Sigmoid colon (tissue), 6 donors: ENCODE measurements at regions not wholly inside any gene's neighbourhood (a gene's known extent, or its start where the extent isn't known, plus 50 kb on each side); places are given as distances from the start of the nearest gene placed in this dataset.

Source experiments
- DNase-seq: peaks from one replicate; pipeline ENCODE4 v3.0.0-alpha.2; 2019
- H3K27ac ChIP-seq, 4 donors: fragments of 200-600 bp; sonication (generic); one replicate each; pipeline ENCODE4 v1.5.1; 2016 to 2019; ENCODE audit warnings: mild to moderate bottlenecking in 1 of 4
- H3K27me3 ChIP-seq, 3 donors: fragments of 200-600 bp; sonication (generic); one replicate each; pipeline ENCODE4 v1.5.1; 2019; ENCODE audit warnings: mild to moderate bottlenecking in 1 of 3
- H3K36me3 ChIP-seq, 4 donors: fragments of 200-600 bp; sonication (generic); one replicate each; pipeline ENCODE4 v1.5.1; 2016 to 2019
- H3K4me1 ChIP-seq, 4 donors: fragments of 200-600 bp; sonication (generic); one replicate each; pipeline ENCODE4 v1.5.1; 2017 to 2019
- H3K4me3 ChIP-seq, 4 donors: fragments of 200-600 bp; sonication (generic); one replicate each; pipeline ENCODE4 v1.5.1; 2017 to 2019; ENCODE audit warnings: mild to moderate bottlenecking in 2 of 4, moderate library complexity in 1 of 4
- H3K9me3 ChIP-seq, 4 donors: fragments of 200-600 bp in 3 of 4; sonication (generic) in 3 of 4; one replicate each; pipeline versions ENCODE4 v1.5.1 to v1.6.1; 2013 to 2019
- CTCF ChIP-seq, 4 experiments: fragments of 450-650 bp in 3 of 4; fragments of 200-600 bp in 1 of 4; IDR thresholded peaks; one replicate each; pipeline ENCODE4 v1.5.1; 2016 to 2019; ENCODE audit warnings: antibody characterized with exemption in 4 of 4, mild to moderate bottlenecking in 3 of 4, moderate library complexity in 2 of 4
- EP300 ChIP-seq, 4 donors: sonication (generic); formaldehyde crosslinking; IDR thresholded peaks; one replicate each; pipeline ENCODE4 v1.6.1; 2017; ENCODE audit warnings: antibody characterized with exemption in 4 of 4
- POLR2A ChIP-seq, 2 donors: fragments of 450-650 bp; IDR thresholded peaks; one replicate each; pipeline ENCODE4 v1.6.1; 2016; ENCODE audit warnings: antibody characterized with exemption in 2 of 2, mild to moderate bottlenecking in 2 of 2, moderate library complexity in 2 of 2
- POLR2AphosphoS5 ChIP-seq, 4 donors: sonication (generic); formaldehyde crosslinking; IDR thresholded peaks; one replicate each; pipeline ENCODE4 v1.6.1; 2017; ENCODE audit warnings: antibody characterized with exemption in 4 of 4
- WGBS, 2 donors: extraction: QIAGEN DNeasy Blood & Tissue Kit; methylation state at CpG; one replicate each; pipeline ENCODE4 v1.1.7; 2013; 5-methylcytosine and 5-hydroxymethylcytosine counted together
- intact Hi-C: fragments of 100-400 bp; cut with DNase I; formaldehyde crosslinking; loops from one replicate; pipeline ENCODE4 v1.15.1; 2023
- donor health status: healthy with polysubstance abuse.
- donor health status: healthy.

GRCh38 chr1:163933437-163933836, 611.7 kb downstream of the NUF2 start:
- H3K27me3 ChIP-seq: no peaks in the 10 kb centered on the region
- no peaks in the 10 kb centered on the region for H3K36me3 ChIP-seq
- peaks cover 0 to 6% (median 0%) of the 10 kb centered on the region in 4 donors for H3K4me1 ChIP-seq
- TF ChIP-seq CTCF (IDR thresholded peaks at IDR 0.05) (no peak), POLR2AphosphoS5 (IDR thresholded peaks at IDR 0.05) (no peak), EP300 (IDR thresholded peaks at IDR 0.05) (no peak), POLR2A (IDR thresholded peaks at IDR 0.05) (no peak)
- no peaks in the 10 kb centered on the region for H3K9me3 ChIP-seq
- 48 to 64% methylated on average over 3 of the region's 3 CpGs for WGBS, 2 donors
- DNase-seq: no peak
- no peak overlapping the region for H3K27ac ChIP-seq
- no peak overlapping the region for H3K4me3 ChIP-seq
- intact Hi-C loops: no loop called here

- H3K9me3 ChIP-seq: no peaks in the 10 kb centered on the region
- H3K4me3 ChIP-seq: no peak overlapping the region
- H3K27me3 ChIP-seq: no peaks in the 10 kb centered on the region
- no peak overlapping the region for H3K27ac ChIP-seq
- TF ChIP-seq POLR2A (IDR thresholded peaks at IDR 0.05) (no peak), CTCF (IDR thresholded peaks at IDR 0.05) (no peak), POLR2AphosphoS5 (IDR thresholded peaks at IDR 0.05) (no peak), EP300 (IDR thresholded peaks at IDR 0.05) (no peak)
- H3K36me3 ChIP-seq: no peaks in the 10 kb centered on the region
- no peaks in the 10 kb centered on the region for H3K4me1 ChIP-seq
- DNase-seq: no peak
- WGBS, 2 donors: 76 to 80% methylated on average over 3 of the region's 3 CpGs
- intact Hi-C loops: no loop called here
These were observed 614.1 kb downstream of the NUF2 start for GRCh38 chr1:163935738-163936374.

- peaks cover 0 to 3% (median 1%) of the 10 kb centered on the region in 4 donors for H3K9me3 ChIP-seq
- TF ChIP-seq POLR2A (IDR thresholded peaks at IDR 0.05): no peak
- TF ChIP-seq CTCF (IDR thresholded peaks at IDR 0.05): no peak
- TF ChIP-seq POLR2AphosphoS5 (IDR thresholded peaks at IDR 0.05): no peak
- TF ChIP-seq EP300 (IDR thresholded peaks at IDR 0.05): no peak
- no peak overlapping the region for H3K27ac ChIP-seq
- H3K27me3 ChIP-seq: no peaks in the 10 kb centered on the region
- H3K4me3 ChIP-seq: no peak overlapping the region
- intact Hi-C loops: no loop called here
- WGBS, 2 donors: 93% methylated on average over 1 of the region's 1 CpG
- no peaks in the 10 kb centered on the region for H3K36me3 ChIP-seq
- no peaks in the 10 kb centered on the region for H3K4me1 ChIP-seq
- DNase-seq: no peak
These were observed 599.4 kb upstream of the PBX1 start for GRCh38 chr1:163959622-163960021.

GRCh38 chr1:163970151-163970550, 588.8 kb upstream of the PBX1 start:
- Histone ChIP-seq H3K27ac (no peak overlapping the region), H3K27me3 (no peaks in the 10 kb centered on the region), H3K4me1 (no peaks in the 10 kb centered on the region), H3K36me3 (no peaks in the 10 kb centered on the region), H3K9me3 (peaks cover 0 to under 1% (median 0%) of the 10 kb centered on the region in 4 donors), H3K4me3 (no peak overlapping the region)
- DNase-seq: no peak
- TF ChIP-seq POLR2AphosphoS5 (IDR thresholded peaks at IDR 0.05): no peak
- TF ChIP-seq CTCF (IDR thresholded peaks at IDR 0.05): no peak
- TF ChIP-seq EP300 (IDR thresholded peaks at IDR 0.05): no peak
- no peak for TF ChIP-seq POLR2A (IDR thresholded peaks at IDR 0.05)
- WGBS, 2 donors: 60 to 72% methylated on average over 2 of the region's 2 CpGs
- intact Hi-C loops: no loop called here

GRCh38 chr1:163970699-163971098, 588.3 kb upstream of the PBX1 start:
- TF ChIP-seq POLR2AphosphoS5 (IDR thresholded peaks at IDR 0.05) (no peak), POLR2A (IDR thresholded peaks at IDR 0.05) (no peak), EP300 (IDR thresholded peaks at IDR 0.05) (no peak), CTCF (IDR thresholded peaks at IDR 0.05) (no peak)
- WGBS, 2 donors: 49 to 60% methylated on average over 4 of the region's 4 CpGs
- DNase-seq: no peak
- Histone ChIP-seq H3K27ac (no peak overlapping the region), H3K36me3 (no peaks in the 10 kb centered on the region), H3K9me3 (no peaks in the 10 kb centered on the region), H3K27me3 (no peaks in the 10 kb centered on the region), H3K4me1 (no peaks in the 10 kb centered on the region), H3K4me3 (no peak overlapping the region)
- intact Hi-C loops: no loop called here
